ENCODE measurements at regions not wholly inside any gene's neighbourhood (a gene's known extent, or its start where the extent isn't known, plus 50 kb on each side); places are given as distances from the start of the nearest gene placed in this dataset.

GRCh38 chr4:162761965-162762364 is 404.7 kb downstream of the NAF1 start:
- TF ChIP-seq CTCF (IDR thresholded peaks at IDR 0.05) (no peak), POLR2AphosphoS5 (IDR thresholded peaks at IDR 0.05; ENCODE audit: insufficient read depth in 1 of 2, low read depth in 1 of 2) (no peak), POLR2A (IDR thresholded peaks at IDR 0.05) (no peak)

Measured in vagina (tissue), 2 donors.